A673 (cell line): ENCODE measurements at regions not wholly inside any gene's neighbourhood (a gene's known extent, or its start where the extent isn't known, plus 50 kb on each side); places are given as distances from the start of the nearest gene placed in this dataset.

ENCODE experiments used
- CTCF ChIP-seq: fragments of 300-800, 200-600 bp; sonication (generic); conservative IDR thresholded peaks from 2 replicates; pipeline ENCODE4 v1.5.1; 2017; ENCODE audit warnings: low read depth, mild to moderate bottlenecking, antibody characterized with exemption, low read length, moderate library complexity, mixed read lengths
- EZH2 ChIP-seq: fragments of 200-600 bp; sonication (generic); IDR thresholded peaks from 2 replicates; pipeline ENCODE4 v1.6.1; 2017; ENCODE audit warnings: borderline replicate concordance, low read depth, mild to moderate bottlenecking, mixed read lengths, antibody characterized with exemption, low read length; ENCODE audit not compliant: poor library complexity, severe bottlenecking

GRCh38 chr3:83393276-83393675 lies 1565.5 kb upstream of the CADM2 start:
- TF ChIP-seq CTCF (no peak), EZH2 (no peak)
